ENCODE measurements at regions not wholly inside any gene's neighbourhood (a gene's known extent, or its start where the extent isn't known, plus 50 kb on each side); places are given as distances from the start of the nearest gene placed in this dataset.

- DNase-seq = no peak
These were observed 138.5 kb downstream of the RBM26 start for GRCh38 chr13:79267560-79267959.

GRCh38 chr13:79258489-79258888 lies 147.6 kb downstream of the RBM26 start:
- DNase-seq = no peak

GRCh38 chr13:79246578-79246949 lies 159.5 kb downstream of the RBM26 start:
- peak; percentile 58 for DNase-seq

DNA sequence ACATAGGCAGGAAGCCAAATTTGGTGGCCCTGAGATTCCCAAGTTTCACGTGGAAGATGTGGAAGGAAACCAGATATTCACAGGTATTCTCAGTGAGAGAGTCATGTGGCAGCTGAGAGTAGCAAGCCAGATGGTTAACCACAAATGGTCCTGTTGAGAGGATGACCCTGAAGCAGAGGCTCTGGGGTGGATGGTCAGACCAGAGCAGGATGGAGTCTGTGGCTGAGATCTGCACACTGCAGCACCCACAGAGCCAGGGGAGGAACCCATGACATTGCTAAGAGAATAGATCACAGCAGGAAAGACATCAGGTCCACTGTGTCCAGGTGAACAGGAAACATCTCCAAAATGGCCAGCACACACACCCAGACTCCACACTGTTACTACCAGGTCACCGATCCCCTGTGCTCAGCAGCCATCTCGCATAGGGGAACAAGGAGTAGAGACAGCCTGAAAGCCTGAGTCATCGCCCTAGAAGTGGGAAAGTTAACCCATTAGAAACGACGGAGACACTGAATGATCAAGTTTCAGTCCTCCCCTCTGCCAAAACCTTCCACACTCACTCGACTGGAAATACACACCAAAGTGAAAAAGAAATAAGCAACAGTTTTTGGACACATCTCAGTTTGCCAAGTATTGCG lies 160.0 kb downstream of the RBM26 start:
- peak; percentile 43 for DNase-seq

DNA sequence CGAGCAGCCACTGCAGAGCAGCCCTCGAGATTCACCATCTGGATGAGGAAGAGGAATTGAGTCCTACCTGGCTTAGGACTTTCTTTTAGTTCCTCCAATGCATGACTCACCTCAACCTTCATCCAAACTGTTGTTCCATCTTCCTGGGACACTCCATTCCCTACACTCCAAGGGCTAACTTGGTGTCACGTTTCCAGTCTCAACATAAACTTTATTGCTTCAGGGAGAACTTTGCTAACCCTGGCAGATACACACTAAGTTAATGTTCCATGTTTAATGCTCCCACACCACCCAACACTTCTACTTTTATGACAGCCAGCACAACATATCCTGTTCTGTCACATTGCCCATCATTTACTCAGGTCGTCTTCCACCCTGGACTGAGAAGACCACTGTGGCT lies 164.4 kb downstream of the RBM26 start:
- DNase-seq = no peak

GRCh38 chr13:79237981-79238380 lies 168.1 kb downstream of the RBM26 start:
- DNase-seq = no peak

GRCh38 chr13:79231887-79232286 lies 174.2 kb downstream of the RBM26 start:
- no peak for DNase-seq

GRCh38 chr13:79229761-79230160 lies 176.3 kb downstream of the RBM26 start:
- no peak for DNase-seq

DNA sequence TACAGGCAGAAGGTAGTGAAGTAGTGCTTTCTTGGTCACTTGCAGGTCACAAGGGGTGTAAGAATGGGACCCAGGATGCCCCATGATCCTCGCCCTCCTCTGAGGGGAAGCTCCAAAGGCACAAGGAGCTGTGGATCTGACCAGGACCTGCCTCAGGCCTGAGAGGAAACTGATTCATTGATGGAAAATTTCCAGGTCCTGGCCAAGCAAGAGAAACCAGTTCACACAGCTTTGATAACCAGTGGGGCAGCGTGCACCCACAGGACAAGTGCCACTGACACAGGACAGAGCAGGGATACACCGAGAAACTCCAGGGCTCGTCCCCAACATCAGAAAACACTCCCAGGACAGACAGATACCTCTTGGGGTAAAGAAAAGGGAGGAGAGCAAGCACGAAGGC lies 177.1 kb downstream of the RBM26 start:
- DNase-seq = no peak

DNA sequence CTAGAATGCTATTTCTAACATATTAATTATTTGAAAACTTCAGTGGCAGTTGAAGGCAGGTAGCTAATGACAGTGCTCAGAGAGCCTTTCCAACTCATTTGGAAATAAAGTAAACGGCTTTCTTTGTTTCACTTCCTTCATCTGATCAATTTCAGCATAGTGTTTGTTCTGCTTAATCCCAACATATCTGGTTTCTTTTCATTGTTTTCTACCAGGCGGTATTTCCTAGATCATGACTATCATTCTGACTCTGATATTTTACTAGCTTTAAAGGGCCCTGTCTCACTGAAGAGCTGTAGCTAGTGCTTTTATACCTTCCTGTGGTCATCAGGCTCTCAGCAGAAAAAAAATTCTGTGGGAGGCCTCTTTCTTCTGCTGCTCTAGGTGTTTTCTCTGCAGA lies 178.6 kb downstream of the RBM26 start:
- peak; percentile 81 for DNase-seq

DNA sequence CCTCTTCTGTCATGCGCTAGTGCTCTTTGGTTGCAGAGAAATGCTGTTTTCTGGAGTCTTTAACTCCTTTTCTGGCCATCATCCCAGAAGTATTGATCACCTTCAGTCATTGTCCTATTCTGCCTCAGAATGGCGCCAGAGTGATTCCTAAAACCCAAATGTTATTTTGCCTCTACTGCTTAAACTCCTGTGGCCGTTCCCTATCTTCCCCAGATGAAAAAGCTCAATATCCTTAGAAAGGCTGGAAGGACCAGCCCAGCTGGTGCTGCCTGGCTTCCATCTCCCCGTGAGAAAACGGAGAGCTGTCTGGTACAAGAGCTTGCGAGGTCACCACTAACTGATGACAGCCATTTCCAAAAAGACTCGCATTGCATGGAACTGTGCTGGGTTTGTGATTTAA lies 179.1 kb downstream of the RBM26 start:
- peak; percentile 90 for DNase-seq

- DNase-seq = peak; percentile 57
These were observed 179.8 kb downstream of the RBM26 start for GRCh38 chr13:79226250-79226649.

GRCh38 chr13:79225487-79226232 lies 180.4 kb downstream of the RBM26 start:
- peak; percentile 57 for DNase-seq

- DNase-seq = no peak
These were observed 183.4 kb downstream of the RBM26 start for GRCh38 chr13:79222427-79223205.

- DNase-seq = peak; percentile 26
These were observed 193.9 kb downstream of the RBM26 start for GRCh38 chr13:79212064-79212619.

- DNase-seq = no peak
These were observed 194.7 kb downstream of the RBM26 start for GRCh38 chr13:79211377-79211776.

DNA sequence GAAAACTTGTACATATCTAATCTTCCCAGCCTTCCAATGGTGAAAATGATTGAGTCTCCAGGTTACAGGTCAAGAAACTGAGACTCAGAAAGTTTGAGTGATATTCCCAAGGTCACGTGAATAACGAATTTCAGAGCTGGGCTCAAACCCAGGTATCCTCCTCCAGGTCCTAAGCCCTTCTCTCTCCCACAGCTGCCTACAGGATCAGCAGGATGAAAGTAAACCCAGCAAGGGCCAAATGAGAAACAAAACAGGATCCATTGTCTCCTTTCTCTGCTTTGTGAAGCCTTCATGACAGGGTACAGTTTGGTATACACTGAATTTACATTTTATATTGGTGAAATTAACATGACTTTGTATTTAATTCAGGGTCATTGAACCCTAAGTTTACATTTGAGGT lies 208.1 kb downstream of the RBM26 start:
- DNase-seq = no peak

GRCh38 chr13:79196843-79197242 lies 209.2 kb downstream of the RBM26 start:
- no peak for DNase-seq

- DNase-seq = no peak
These were observed 209.7 kb downstream of the RBM26 start for GRCh38 chr13:79196366-79196765.

DNA sequence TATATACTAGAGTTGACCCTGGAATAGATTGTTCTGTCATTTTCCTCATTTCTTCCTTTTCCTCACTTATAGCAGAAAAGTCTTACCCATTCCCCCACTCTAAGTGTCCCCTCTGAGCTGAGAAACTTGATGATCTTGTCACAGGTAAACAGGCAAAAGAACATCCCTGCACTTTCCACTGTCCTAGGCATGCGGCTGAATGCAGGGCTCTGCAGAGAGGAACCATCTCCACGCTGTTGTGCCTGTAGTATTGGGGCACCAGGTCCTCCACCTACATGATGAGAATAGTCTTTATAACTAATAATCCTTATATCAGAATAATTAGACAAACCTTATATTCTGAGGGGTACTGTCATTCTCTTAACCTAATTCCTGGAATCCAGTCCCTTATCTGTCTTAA lies 211.3 kb downstream of the RBM26 start:
- no peak for DNase-seq

- no peak for DNase-seq
These were observed 211.8 kb downstream of the RBM26 start for GRCh38 chr13:79194272-79194671.

- DNase-seq = no peak
These were observed 214.6 kb downstream of the RBM26 start for GRCh38 chr13:79191501-79191900.

GRCh38 chr13:79190932-79191331 lies 215.1 kb downstream of the RBM26 start:
- no peak for DNase-seq
